Liver (tissue), 7 donors: ENCODE measurements at regions not wholly inside any gene's neighbourhood (a gene's known extent, or its start where the extent isn't known, plus 50 kb on each side); places are given as distances from the start of the nearest gene placed in this dataset.

ENCODE experiments used
- DNase-seq: peaks from one replicate; pipeline ENCODE4 v3.0.0-alpha.2; 2017; ENCODE audit warnings: low spot score
- H3K27ac ChIP-seq, 2 donors: one replicate each; pipeline ENCODE4 v1.7.0; 2013; ENCODE audit warnings: inconsistent platforms in 2 of 2, low read length in 2 of 2, control low read depth in 1 of 2, low read depth in 1 of 2, mild to moderate bottlenecking in 1 of 2
- H3K27me3 ChIP-seq, 4 donors: one replicate each; pipeline versions ENCODE4 v1.6.1 to v1.7.0; 2013; ENCODE audit warnings: low read length in 3 of 4, inconsistent platforms in 1 of 4, mild to moderate bottlenecking in 1 of 4, moderate library complexity in 1 of 4; ENCODE audit not compliant: control insufficient read depth in 4 of 4, insufficient read depth in 4 of 4
- H3K36me3 ChIP-seq, 4 donors: one replicate each; pipeline versions ENCODE4 v1.6.1 to v1.7.0; 2013; ENCODE audit warnings: low read length in 3 of 4, mild to moderate bottlenecking in 3 of 4, low read depth in 1 of 4, moderate library complexity in 1 of 4; ENCODE audit not compliant: control insufficient read depth in 4 of 4, insufficient read depth in 3 of 4
- H3K4me1 ChIP-seq, 4 donors: one replicate each; pipeline versions ENCODE4 v1.6.1 to v1.7.0; 2013; ENCODE audit warnings: low read length in 3 of 4, mild to moderate bottlenecking in 3 of 4, moderate library complexity in 1 of 4; ENCODE audit not compliant: control insufficient read depth in 4 of 4, insufficient read depth in 4 of 4
- H3K4me3 ChIP-seq, 3 donors: one replicate each; pipeline versions ENCODE4 v1.6.1 to v1.7.0; 2013; ENCODE audit warnings: low read length in 3 of 3, control low read depth in 1 of 3, low read depth in 1 of 3, mild to moderate bottlenecking in 1 of 3
- H3K9ac ChIP-seq, 2 donors: one replicate each; pipeline ENCODE4 v1.7.0; 2013; ENCODE audit warnings: low read length in 2 of 2, mild to moderate bottlenecking in 2 of 2, moderate library complexity in 2 of 2, control low read depth in 1 of 2, low read depth in 1 of 2
- H3K9me3 ChIP-seq, 4 donors: one replicate each; pipeline versions ENCODE4 v1.6.1 to v1.7.0; 2013; ENCODE audit warnings: low read length in 3 of 4; ENCODE audit not compliant: control insufficient read depth in 4 of 4
- ATF3 ChIP-seq: IDR thresholded peaks from 2 replicates; pipeline ENCODE4 v1.6.1; 2016; ENCODE audit warnings: antibody characterized with exemption
- EGR1 ChIP-seq, 2 donors: IDR thresholded peaks; 2 replicates each; pipeline ENCODE4 v1.6.1; 2016 to 2018; ENCODE audit warnings: antibody characterized with exemption in 2 of 2, low read depth in 2 of 2
- FOXA1 ChIP-seq: IDR thresholded peaks from 2 replicates; pipeline ENCODE4 v1.6.1; 2016; ENCODE audit warnings: antibody characterized with exemption
- FOXA2 ChIP-seq: IDR thresholded peaks from 2 replicates; pipeline ENCODE4 v1.6.1; 2016; ENCODE audit warnings: antibody characterized with exemption
- GABPA ChIP-seq, 2 donors: IDR thresholded peaks in 1 of 2; conservative IDR thresholded peaks in 1 of 2; 2 replicates each; pipeline ENCODE4 v1.6.1; 2016; ENCODE audit warnings: antibody characterized with exemption in 2 of 2, mild to moderate bottlenecking in 1 of 2, moderate library complexity in 1 of 2
- HNF4A ChIP-seq, 2 donors: conservative IDR thresholded peaks; 2 replicates each; pipeline ENCODE4 v1.6.1; 2016; ENCODE audit warnings: antibody characterized with exemption in 2 of 2, mild to moderate bottlenecking in 2 of 2
- HNF4G ChIP-seq: IDR thresholded peaks from 2 replicates; pipeline ENCODE4 v1.6.1; 2016; ENCODE audit warnings: antibody characterized with exemption
- JUND ChIP-seq, 2 donors: IDR thresholded peaks; 2 replicates each; pipeline ENCODE4 v1.6.1; 2016; ENCODE audit warnings: antibody characterized with exemption in 2 of 2
- NR2F2 ChIP-seq: IDR thresholded peaks from 2 replicates; pipeline ENCODE4 v1.6.1; 2016; ENCODE audit warnings: antibody characterized with exemption
- RAD21 ChIP-seq, 2 donors: IDR thresholded peaks; 2 replicates each; pipeline ENCODE4 v1.6.1; 2016; ENCODE audit warnings: antibody characterized with exemption in 2 of 2, mild to moderate bottlenecking in 2 of 2
- REST ChIP-seq: IDR thresholded peaks from 2 replicates; pipeline ENCODE4 v1.6.1; 2016; ENCODE audit warnings: antibody characterized with exemption, mild to moderate bottlenecking
- RXRA ChIP-seq, 2 donors: IDR thresholded peaks; 2 replicates each; pipeline ENCODE4 v1.6.1; 2017 to 2018; ENCODE audit warnings: antibody characterized with exemption in 2 of 2, mild to moderate bottlenecking in 1 of 2
- SP1 ChIP-seq: IDR thresholded peaks from 2 replicates; pipeline ENCODE4 v1.6.1; 2018; ENCODE audit warnings: antibody characterized with exemption, mild to moderate bottlenecking
- ZBTB33 ChIP-seq: IDR thresholded peaks from 2 replicates; pipeline ENCODE4 v1.6.1; 2016; ENCODE audit warnings: antibody characterized with exemption
- WGBS: extraction: QIAGEN DNeasy Blood & Tissue Kit; methylation state at CpG from one replicate; pipeline ENCODE4 v1.1.7; 2013; 5-methylcytosine and 5-hydroxymethylcytosine counted together
- donor health status: healthy.
- donor health status: healthy.
- donor health status: healthy.
- donor health status: healthy.

GRCh38 chr1:172978595-172978994, 72.1 kb downstream of the TNFSF18 start (continued):
- no peak for TF ChIP-seq RAD21 (IDR thresholded peaks at IDR 0.05)

- 75% methylated on average over 3 of the region's 3 CpGs for WGBS
These were observed 70.9 kb downstream of the TNFSF18 start for GRCh38 chr1:172979828-172980227.

More at GRCh38 chr1:172979828-172980227, 70.9 kb downstream of the TNFSF18 start:
- no peak for TF ChIP-seq JUND (IDR thresholded peaks at IDR 0.05)
- no peak for TF ChIP-seq FOXA1
- TF ChIP-seq NR2F2: no peak
- TF ChIP-seq RXRA (IDR thresholded peaks at IDR 0.05): no peak
- TF ChIP-seq FOXA2: no peak
- TF ChIP-seq GABPA (IDR thresholded peaks at IDR 0.05 in 1 of 2, conservative IDR thresholded peaks at IDR 0.05 in 1 of 2): no peak
- no peak for TF ChIP-seq EGR1 (IDR thresholded peaks at IDR 0.05; ENCODE audit: low read depth in 2 of 2)
- no peak for TF ChIP-seq HNF4G
- no peak for TF ChIP-seq RAD21 (IDR thresholded peaks at IDR 0.05)
- no peak for TF ChIP-seq ATF3
- TF ChIP-seq SP1: no peak
- no peak for TF ChIP-seq HNF4A (conservative IDR thresholded peaks at IDR 0.05)
- no peak for TF ChIP-seq ZBTB33
- TF ChIP-seq REST: no peak
- Histone ChIP-seq H3K4me1 (peaks cover 0 to 16% (median 14%) of the 10 kb centered on the region in 4 donors), H3K4me3 (no peak overlapping the region), H3K9ac (no peak overlapping the region), H3K27ac (no peak overlapping the region), H3K27me3 (no peaks in the 10 kb centered on the region), H3K36me3 (no peaks in the 10 kb centered on the region), H3K9me3 (no peaks in the 10 kb centered on the region)
- DNase-seq: no peak
